Fibroblast of lung (primary cell): ENCODE measurements at regions not wholly inside any gene's neighbourhood (a gene's known extent, or its start where the extent isn't known, plus 50 kb on each side); places are given as distances from the start of the nearest gene placed in this dataset.

Experiments
- CTCF ChIP-seq, 2 donors: IDR thresholded peaks in 1 of 2; conservative IDR thresholded peaks in 1 of 2; 1 replicate in 1 of 2; 2 replicates in 1 of 2; pipeline ENCODE4 v1.5.1; 2011 to 2012; ENCODE audit warnings: low read length in 2 of 2, control low read depth in 1 of 2, inconsistent platforms in 1 of 2, low read depth in 1 of 2, mild to moderate bottlenecking in 1 of 2
- EZH2 ChIP-seq: IDR thresholded peaks from 2 replicates; pipeline ENCODE4 v1.5.1; 2012; ENCODE audit warnings: low read length, control low read depth, mild to moderate bottlenecking; ENCODE audit errors: missing control alignments

GRCh38 chr7:106806556-106806955, 58.5 kb upstream of the PIK3CG start:
- TF ChIP-seq CTCF (conservative IDR thresholded peaks at IDR 0.05 in 1 of 2, IDR thresholded peaks at IDR 0.05 in 1 of 2; ENCODE audit: low read depth in 1 of 2, low read length in 2 of 2) (no peak), EZH2 (no peak)
